ENCODE measurements at regions not wholly inside any gene's neighbourhood (a gene's known extent, or its start where the extent isn't known, plus 50 kb on each side); places are given as distances from the start of the nearest gene placed in this dataset.
A peak's percentile ranks its signal among the peaks of the same experiment; 100 is the strongest.

- H3K36me3 ChIP-seq (ENCODE audit: insufficient read depth, low read length) = no peaks in the 10 kb centered on the region
- no peaks in the 10 kb centered on the region for H3K9me3 ChIP-seq (ENCODE audit: low read length)
- peaks cover 37% of the 10 kb centered on the region for H3K4me1 ChIP-seq (ENCODE audit: insufficient read depth, low read length)
- H3K9ac ChIP-seq (ENCODE audit: low read length) = no peak overlapping the region
- H3K27me3 ChIP-seq (ENCODE audit: control insufficient read depth in 1 of 2, insufficient read depth in 2 of 2, low read length in 2 of 2) = no peaks in the 10 kb centered on the region
- H3K27ac ChIP-seq (ENCODE audit: low read depth, low read length) = no peak overlapping the region
- no peak overlapping the region for H3K4me3 ChIP-seq (ENCODE audit: low read depth in 1 of 2, low read length in 2 of 2)
Measured at GRCh38 chr10:78768041-78768835, 300.5 kb upstream of the ZMIZ1 start.

GRCh38 chr10:78768876-78769275 is 299.9 kb upstream of the ZMIZ1 start:
- Histone ChIP-seq H3K27me3 (ENCODE audit: control insufficient read depth in 1 of 2, insufficient read depth in 2 of 2, low read length in 2 of 2) (no peaks in the 10 kb centered on the region), H3K36me3 (ENCODE audit: insufficient read depth, low read length) (no peaks in the 10 kb centered on the region), H3K4me1 (ENCODE audit: insufficient read depth, low read length) (peaks cover 30% of the 10 kb centered on the region), H3K4me3 (ENCODE audit: low read depth in 1 of 2, low read length in 2 of 2) (no peak overlapping the region), H3K9me3 (ENCODE audit: low read length) (no peaks in the 10 kb centered on the region), H3K27ac (ENCODE audit: low read depth, low read length) (no peak overlapping the region), H3K9ac (ENCODE audit: low read length) (no peak overlapping the region)

- Histone ChIP-seq H3K27ac (ENCODE audit: low read depth, low read length) (no peak overlapping the region), H3K9ac (ENCODE audit: low read length) (no peak overlapping the region), H3K4me1 (ENCODE audit: insufficient read depth, low read length) (peaks cover 24% of the 10 kb centered on the region), H3K36me3 (ENCODE audit: insufficient read depth, low read length) (no peaks in the 10 kb centered on the region), H3K9me3 (ENCODE audit: low read length) (no peaks in the 10 kb centered on the region), H3K4me3 (ENCODE audit: low read depth in 1 of 2, low read length in 2 of 2) (no peak overlapping the region), H3K27me3 (ENCODE audit: control insufficient read depth in 1 of 2, insufficient read depth in 2 of 2, low read length in 2 of 2) (no peaks in the 10 kb centered on the region)
Measured at GRCh38 chr10:78769526-78769925, 299.2 kb upstream of the ZMIZ1 start.

GRCh38 chr10:78770167-78771090 is 298.3 kb upstream of the ZMIZ1 start:
- Histone ChIP-seq H3K9me3 (ENCODE audit: low read length) (no peaks in the 10 kb centered on the region), H3K27me3 (ENCODE audit: control insufficient read depth in 1 of 2, insufficient read depth in 2 of 2, low read length in 2 of 2) (no peaks in the 10 kb centered on the region), H3K9ac (ENCODE audit: low read length) (no peak overlapping the region), H3K36me3 (ENCODE audit: insufficient read depth, low read length) (no peaks in the 10 kb centered on the region), H3K4me1 (ENCODE audit: insufficient read depth, low read length) (peaks cover 32% of the 10 kb centered on the region), H3K4me3 (ENCODE audit: low read depth in 1 of 2, low read length in 2 of 2) (no peak overlapping the region), H3K27ac (ENCODE audit: low read depth, low read length) (peak overlapping the region; percentile 31)

- Histone ChIP-seq H3K4me1 (ENCODE audit: insufficient read depth, low read length) (peaks cover 40% of the 10 kb centered on the region), H3K27ac (ENCODE audit: low read depth, low read length) (peak overlapping the region; percentile 12), H3K36me3 (ENCODE audit: insufficient read depth, low read length) (no peaks in the 10 kb centered on the region), H3K27me3 (ENCODE audit: control insufficient read depth in 1 of 2, insufficient read depth in 2 of 2, low read length in 2 of 2) (no peaks in the 10 kb centered on the region), H3K4me3 (ENCODE audit: low read depth in 1 of 2, low read length in 2 of 2) (no peak overlapping the region), H3K9ac (ENCODE audit: low read length) (no peak overlapping the region), H3K9me3 (ENCODE audit: low read length) (no peaks in the 10 kb centered on the region)
Measured at GRCh38 chr10:78771260-78771659, 297.5 kb upstream of the ZMIZ1 start.

GRCh38 chr10:78771808-78772455 is 296.8 kb upstream of the ZMIZ1 start:
- Histone ChIP-seq H3K36me3 (ENCODE audit: insufficient read depth, low read length) (no peaks in the 10 kb centered on the region), H3K27ac (ENCODE audit: low read depth, low read length) (no peak overlapping the region), H3K4me3 (ENCODE audit: low read depth in 1 of 2, low read length in 2 of 2) (no peak overlapping the region), H3K9me3 (ENCODE audit: low read length) (no peaks in the 10 kb centered on the region), H3K9ac (ENCODE audit: low read length) (no peak overlapping the region), H3K4me1 (ENCODE audit: insufficient read depth, low read length) (peaks cover 47% of the 10 kb centered on the region), H3K27me3 (ENCODE audit: control insufficient read depth in 1 of 2, insufficient read depth in 2 of 2, low read length in 2 of 2) (no peaks in the 10 kb centered on the region)

- no peaks in the 10 kb centered on the region for H3K36me3 ChIP-seq (ENCODE audit: insufficient read depth, low read length)
- H3K9me3 ChIP-seq (ENCODE audit: low read length) = no peaks in the 10 kb centered on the region
- no peak overlapping the region for H3K9ac ChIP-seq (ENCODE audit: low read length)
- no peaks in the 10 kb centered on the region for H3K27me3 ChIP-seq (ENCODE audit: control insufficient read depth in 1 of 2, insufficient read depth in 2 of 2, low read length in 2 of 2)
- H3K4me3 ChIP-seq (ENCODE audit: low read depth in 1 of 2, low read length in 2 of 2) = no peak overlapping the region
- peaks cover 53% of the 10 kb centered on the region for H3K4me1 ChIP-seq (ENCODE audit: insufficient read depth, low read length)
- H3K27ac ChIP-seq (ENCODE audit: low read depth, low read length) = no peak overlapping the region
Measured at GRCh38 chr10:78772486-78772885, 296.3 kb upstream of the ZMIZ1 start.

GRCh38 chr10:78772986-78773530 is 295.7 kb upstream of the ZMIZ1 start:
- Histone ChIP-seq H3K4me1 (ENCODE audit: insufficient read depth, low read length) (peaks cover 58% of the 10 kb centered on the region), H3K36me3 (ENCODE audit: insufficient read depth, low read length) (no peaks in the 10 kb centered on the region), H3K27ac (ENCODE audit: low read depth, low read length) (no peak overlapping the region), H3K9me3 (ENCODE audit: low read length) (no peaks in the 10 kb centered on the region), H3K4me3 (ENCODE audit: low read depth in 1 of 2, low read length in 2 of 2) (no peak overlapping the region), H3K9ac (ENCODE audit: low read length) (no peak overlapping the region), H3K27me3 (ENCODE audit: control insufficient read depth in 1 of 2, insufficient read depth in 2 of 2, low read length in 2 of 2) (no peaks in the 10 kb centered on the region)

- no peak overlapping the region for H3K4me3 ChIP-seq (ENCODE audit: low read depth in 1 of 2, low read length in 2 of 2)
- no peaks in the 10 kb centered on the region for H3K9me3 ChIP-seq (ENCODE audit: low read length)
- no peak overlapping the region for H3K9ac ChIP-seq (ENCODE audit: low read length)
- H3K4me1 ChIP-seq (ENCODE audit: insufficient read depth, low read length) = peaks cover 68% of the 10 kb centered on the region
- no peaks in the 10 kb centered on the region for H3K27me3 ChIP-seq (ENCODE audit: control insufficient read depth in 1 of 2, insufficient read depth in 2 of 2, low read length in 2 of 2)
- H3K36me3 ChIP-seq (ENCODE audit: insufficient read depth, low read length) = no peaks in the 10 kb centered on the region
- H3K27ac ChIP-seq (ENCODE audit: low read depth, low read length) = no peak overlapping the region
Measured at GRCh38 chr10:78774614-78774998, 294.2 kb upstream of the ZMIZ1 start.

GRCh38 chr10:78774999-78775711 is 293.6 kb upstream of the ZMIZ1 start:
- no peak overlapping the region for H3K4me3 ChIP-seq (ENCODE audit: low read depth in 1 of 2, low read length in 2 of 2)
- H3K27ac ChIP-seq (ENCODE audit: low read depth, low read length) = no peak overlapping the region
- no peaks in the 10 kb centered on the region for H3K9me3 ChIP-seq (ENCODE audit: low read length)
- no peak overlapping the region for H3K9ac ChIP-seq (ENCODE audit: low read length)
- H3K27me3 ChIP-seq (ENCODE audit: control insufficient read depth in 1 of 2, insufficient read depth in 2 of 2, low read length in 2 of 2) = no peaks in the 10 kb centered on the region
- H3K36me3 ChIP-seq (ENCODE audit: insufficient read depth, low read length) = no peaks in the 10 kb centered on the region
- H3K4me1 ChIP-seq (ENCODE audit: insufficient read depth, low read length) = peaks cover 67% of the 10 kb centered on the region
